ENCODE measurements at regions not wholly inside any gene's neighbourhood (a gene's known extent, or its start where the extent isn't known, plus 50 kb on each side); places are given as distances from the start of the nearest gene placed in this dataset.
A peak's percentile ranks its signal among the peaks of the same experiment; 100 is the strongest.

GRCh38 chr11:15625691-15626090 is 511.0 kb downstream of the INSC start:
- no peak for DNase-seq

DNA sequence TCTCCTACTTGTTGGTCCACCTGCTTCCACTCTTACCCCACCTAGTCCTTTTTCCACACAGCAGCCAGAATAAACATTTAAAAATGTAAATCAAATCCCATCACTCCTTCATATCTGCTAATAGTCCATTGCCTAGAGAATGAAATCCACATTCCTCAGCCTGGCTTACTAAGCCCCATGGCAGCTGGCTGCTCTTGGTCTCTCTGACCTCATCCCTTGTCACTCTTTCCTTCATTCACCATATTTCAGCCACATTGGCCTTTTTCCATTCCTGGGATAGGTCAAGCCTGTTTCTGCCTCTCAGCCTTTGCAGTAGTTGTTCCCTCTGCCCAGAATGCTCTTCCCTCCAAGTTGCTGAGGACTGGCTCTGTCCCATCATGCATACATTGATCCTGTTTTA is 512.8 kb downstream of the INSC start:
- DNase-seq: peak; percentile 18

DNA sequence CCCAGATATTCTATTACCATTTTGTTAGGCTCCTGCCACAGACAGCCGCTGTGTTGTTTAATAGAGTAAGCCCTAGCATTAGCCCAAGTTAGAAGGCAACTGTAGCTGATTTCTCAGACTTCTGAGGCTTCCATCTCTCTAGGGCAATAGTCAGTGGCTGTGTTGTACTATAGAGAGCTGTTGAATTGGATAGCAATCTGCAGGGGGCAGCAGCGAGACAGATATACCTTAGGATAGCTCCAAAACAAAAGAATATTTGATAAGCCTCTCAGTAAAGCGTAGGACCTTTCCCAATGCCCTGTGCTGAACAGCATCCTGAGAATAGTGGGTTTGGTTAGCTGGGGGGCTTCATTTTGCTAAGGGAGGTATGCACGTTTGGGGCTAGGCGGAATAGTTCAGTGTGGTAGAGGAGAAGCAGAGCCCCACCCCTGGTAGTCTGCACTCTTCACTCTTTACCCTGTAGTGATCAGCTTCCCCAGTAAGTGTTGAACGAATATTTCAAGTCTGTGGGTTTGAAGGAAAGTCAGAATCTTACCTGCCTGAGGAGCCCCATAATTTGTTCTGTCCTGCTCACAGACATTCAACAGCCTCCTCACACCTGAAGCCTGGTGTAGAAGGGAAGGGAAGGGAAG is 515.1 kb downstream of the INSC start:
- no peak for DNase-seq

DNA sequence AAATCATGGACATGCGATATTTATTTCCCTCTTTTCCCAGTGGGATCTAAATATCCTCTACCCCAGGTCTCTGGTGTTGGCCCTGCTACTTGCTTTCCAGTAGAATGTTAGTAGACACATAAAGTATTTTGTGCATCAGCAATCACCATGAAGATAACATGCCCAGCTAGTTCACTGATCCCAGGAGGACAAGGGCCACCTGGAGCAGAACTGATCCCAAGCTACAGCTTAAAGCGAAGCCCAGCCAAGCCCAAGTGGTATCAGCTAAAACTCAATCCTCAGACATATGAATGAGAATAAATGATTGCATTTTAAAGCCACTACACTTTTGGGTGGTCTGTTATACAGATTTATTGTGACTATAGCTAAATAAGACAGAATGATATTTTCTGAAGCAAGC is 516.2 kb downstream of the INSC start:
- DNase-seq: no peak

GRCh38 chr11:15635521-15635920 is 520.8 kb downstream of the INSC start:
- DNase-seq: no peak

DNA sequence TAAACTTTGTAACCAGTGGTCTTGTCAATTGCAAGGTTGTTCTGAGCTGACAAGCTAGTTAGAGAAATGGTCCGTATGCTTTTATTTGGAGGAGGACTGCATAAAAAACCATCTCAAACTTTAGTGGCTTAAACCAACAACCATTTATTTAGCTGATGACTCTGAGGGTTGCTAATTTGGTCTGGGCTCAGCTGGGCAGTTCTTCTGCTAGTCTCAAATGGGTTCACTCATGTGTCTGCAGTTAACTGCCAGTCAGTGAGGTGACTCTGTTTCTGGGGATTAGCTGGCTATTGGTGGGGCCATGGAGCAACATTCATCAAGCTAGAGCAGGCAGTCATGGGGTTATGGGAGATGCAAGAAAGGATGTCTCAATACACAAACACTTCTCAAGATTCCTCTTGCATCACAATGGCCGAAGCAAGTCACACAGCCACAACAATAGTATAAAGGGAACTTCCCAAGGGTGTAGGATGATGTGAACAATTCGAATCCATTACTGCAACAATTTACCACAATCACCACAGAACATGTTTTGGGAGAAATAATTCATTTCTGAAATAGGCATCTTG is 521.9 kb downstream of the INSC start:
- DNase-seq: no peak

DNA sequence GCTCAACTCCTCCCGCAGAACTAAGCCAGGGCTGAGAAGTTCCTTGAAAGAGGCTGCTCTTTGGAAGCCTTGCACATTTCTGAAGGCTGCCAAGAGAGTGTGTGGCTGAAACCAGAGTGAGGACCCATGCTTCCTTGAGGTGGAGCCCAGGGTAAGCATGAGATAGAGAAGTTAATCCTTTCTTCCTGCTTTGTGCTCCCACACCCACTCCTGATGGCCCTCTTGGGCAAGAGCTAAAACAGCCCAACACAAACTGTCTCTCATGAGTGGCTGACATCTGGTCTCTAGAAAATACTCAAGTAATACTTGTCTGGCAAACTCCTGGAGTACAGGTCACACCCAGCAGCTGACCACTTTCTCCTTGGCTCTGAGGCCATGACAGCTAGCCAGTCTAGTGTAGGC is 523.7 kb downstream of the INSC start:
- DNase-seq: no peak

GRCh38 chr11:15640318-15640717 is 525.6 kb downstream of the INSC start:
- DNase-seq: no peak

GRCh38 chr11:15641271-15642045 is 526.7 kb downstream of the INSC start:
- DNase-seq: no peak

- no peak for DNase-seq
Observed at GRCh38 chr11:15645201-15645600, 530.5 kb downstream of the INSC start.

DNA sequence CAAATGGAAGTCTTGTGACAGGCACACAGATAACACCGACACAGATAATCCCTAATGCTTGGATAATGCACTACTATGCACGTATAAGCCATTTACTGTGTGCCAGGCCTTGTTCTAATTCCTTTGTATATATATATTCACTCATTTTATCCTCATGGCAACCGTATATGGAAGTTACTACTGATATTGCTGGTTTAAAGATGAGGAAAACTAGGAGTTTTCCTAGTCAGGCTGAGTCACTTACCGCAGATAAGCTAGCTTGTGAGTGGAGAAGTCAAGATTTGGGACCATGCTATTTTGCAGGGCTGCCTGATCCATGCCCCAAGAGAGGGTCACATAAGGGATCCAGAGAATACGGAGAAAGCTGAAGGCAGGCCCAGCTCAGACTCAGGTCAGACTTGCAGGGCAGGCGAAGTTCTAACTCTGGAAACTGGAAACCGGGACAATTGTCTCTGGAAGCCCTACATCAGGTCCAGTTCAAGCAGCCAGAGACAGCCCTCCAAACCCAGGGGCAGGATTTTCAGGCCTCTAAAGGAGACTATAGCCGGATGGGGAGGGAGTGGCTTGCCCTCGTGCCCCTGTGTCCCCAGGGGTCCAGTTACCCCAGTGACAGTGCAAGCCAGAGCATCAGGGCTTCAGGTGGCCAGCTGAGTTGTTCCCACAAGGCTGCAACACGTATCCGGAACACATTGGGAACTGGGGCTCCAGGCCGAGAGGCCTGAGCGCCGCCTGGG is 534.8 kb downstream of the INSC start:
- no peak for DNase-seq

GRCh38 chr11:15650105-15650938 is 535.6 kb downstream of the INSC start:
- DNase-seq: peak; percentile 92

- DNase-seq: no peak
Observed at GRCh38 chr11:15651033-15651432, 536.3 kb downstream of the INSC start.

GRCh38 chr11:15651816-15652215 is 537.1 kb downstream of the INSC start:
- DNase-seq: no peak

DNA sequence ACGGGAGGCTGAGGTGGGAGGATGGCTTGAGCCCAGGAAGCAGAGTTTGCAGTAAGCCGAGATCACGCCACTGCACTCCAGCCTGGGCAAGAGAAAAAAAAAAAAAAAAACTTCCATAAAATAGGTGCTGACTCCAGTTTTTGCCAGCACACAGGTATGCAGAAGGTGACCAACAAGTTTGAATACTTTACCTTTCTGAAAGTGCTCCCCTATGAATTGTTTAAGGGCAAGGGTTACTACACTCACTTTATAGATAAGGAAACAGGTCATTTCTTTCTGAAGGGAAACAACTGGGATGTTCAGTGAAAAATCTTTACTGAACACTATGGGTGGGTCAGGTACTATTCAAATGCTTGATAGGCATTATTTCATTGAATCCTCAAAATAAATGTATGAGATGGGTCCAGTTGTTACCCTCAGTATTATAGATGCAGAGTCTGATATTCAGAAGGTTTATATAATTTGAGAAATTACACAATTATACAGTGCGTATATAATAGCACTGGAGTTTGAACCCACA is 538.5 kb downstream of the INSC start:
- DNase-seq: no peak

GRCh38 chr11:15654451-15654850 is 539.7 kb downstream of the INSC start:
- no peak for DNase-seq

- DNase-seq: no peak
Observed at GRCh38 chr11:15655552-15655951, 540.8 kb downstream of the INSC start.

DNA sequence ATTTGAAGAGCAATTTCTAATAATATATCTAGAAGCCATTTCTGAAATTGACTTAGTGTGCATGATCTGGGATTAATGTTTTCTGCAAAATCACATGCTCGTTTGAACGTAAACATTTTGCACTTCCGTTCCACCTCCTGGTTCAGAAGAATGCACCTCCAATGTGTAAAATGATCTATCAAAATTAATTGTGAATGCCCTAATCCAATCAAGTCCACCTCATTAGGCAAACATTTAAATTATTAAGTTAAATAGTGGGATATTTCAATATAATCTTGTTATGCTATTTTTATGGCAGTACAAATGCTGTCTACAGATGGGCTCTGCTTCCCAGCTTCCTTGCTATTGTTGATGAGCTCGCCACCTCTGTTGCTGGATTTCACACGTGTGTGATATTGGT is 542.5 kb downstream of the INSC start:
- DNase-seq: no peak

DNA sequence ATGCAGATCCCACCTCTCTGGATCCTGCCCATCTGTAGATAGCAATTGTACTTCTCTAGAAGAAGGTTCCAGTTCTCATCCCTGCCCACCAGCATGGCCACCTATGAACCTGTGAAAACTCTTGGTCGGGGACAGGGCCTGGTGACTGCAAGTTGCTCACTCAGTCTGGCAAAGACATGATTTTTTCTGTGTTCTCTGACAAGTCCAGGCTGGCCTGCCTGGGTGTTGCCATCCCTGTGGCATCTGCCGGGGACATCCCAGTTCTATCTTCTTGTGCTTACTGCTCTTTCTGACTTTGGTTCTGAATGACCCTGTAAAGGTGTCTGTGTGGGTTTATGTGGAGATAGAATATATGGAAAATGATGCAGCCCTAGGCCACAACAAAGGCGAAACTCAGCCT is 545.8 kb downstream of the INSC start:
- no peak for DNase-seq

DNA sequence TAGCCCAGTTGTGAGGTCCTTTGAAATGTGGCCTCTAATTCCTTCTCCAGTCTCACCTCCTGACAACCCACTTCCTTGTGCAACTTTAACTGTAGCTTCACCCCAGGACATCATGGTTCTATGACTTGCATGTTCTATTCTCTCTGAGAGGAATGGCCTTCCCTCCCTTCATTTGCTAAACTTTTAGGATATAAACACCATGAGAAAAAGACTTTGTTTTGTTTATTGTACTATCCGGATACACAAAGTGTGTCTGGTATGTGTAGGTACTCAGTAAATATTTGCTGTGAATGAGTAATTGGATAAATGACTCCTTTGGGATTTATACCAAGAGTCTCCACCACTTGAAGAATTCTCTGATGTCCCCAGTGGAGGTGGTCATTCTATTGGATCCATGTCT is 547.6 kb downstream of the INSC start:
- DNase-seq: no peak

DNA sequence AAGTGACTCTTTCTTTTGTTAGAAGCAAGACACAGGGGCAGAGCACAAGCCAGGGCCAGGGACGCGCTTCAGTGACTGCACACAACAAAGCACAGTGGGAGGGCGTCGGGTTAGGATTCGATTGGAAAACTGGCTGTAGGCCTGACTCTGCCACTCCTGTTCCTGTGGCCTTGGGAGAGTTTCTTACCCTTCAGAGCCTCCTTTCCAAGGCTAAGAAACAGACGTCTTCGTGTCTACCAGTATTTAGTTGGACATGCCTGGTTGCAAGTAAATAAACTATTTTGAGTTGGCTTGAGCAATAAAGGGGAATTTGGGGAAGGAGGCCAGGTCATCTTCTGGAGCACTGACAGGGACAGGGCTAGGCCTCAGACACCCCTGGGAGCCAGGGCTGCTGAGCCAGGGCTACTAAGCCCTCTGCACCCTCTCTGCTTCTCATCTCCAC is 549.1 kb downstream of the INSC start:
- no peak for DNase-seq

- no peak for DNase-seq
Observed at GRCh38 chr11:15665368-15665871, 550.7 kb downstream of the INSC start.

Measured in fibroblast of skin of right biceps (primary cell).